Liver (tissue), 8 donors: ENCODE measurements at regions not wholly inside any gene's neighbourhood (a gene's known extent, or its start where the extent isn't known, plus 50 kb on each side); places are given as distances from the start of the nearest gene placed in this dataset.

Experiments used
- DNase-seq: peaks from one replicate; pipeline ENCODE4 v3.0.0-alpha.2; 2017; ENCODE audit warnings: low spot score
- H3K27ac ChIP-seq, 2 donors: one replicate each; pipeline ENCODE4 v1.7.0; 2013; ENCODE audit warnings: inconsistent platforms in 2 of 2, low read length in 2 of 2, control low read depth in 1 of 2, low read depth in 1 of 2, mild to moderate bottlenecking in 1 of 2
- H3K27me3 ChIP-seq, 4 donors: one replicate each; pipeline versions ENCODE4 v1.6.1 to v1.7.0; 2013; ENCODE audit warnings: low read length in 3 of 4, inconsistent platforms in 1 of 4, mild to moderate bottlenecking in 1 of 4, moderate library complexity in 1 of 4; ENCODE audit not compliant: control insufficient read depth in 4 of 4, insufficient read depth in 4 of 4
- H3K36me3 ChIP-seq, 4 donors: one replicate each; pipeline versions ENCODE4 v1.6.1 to v1.7.0; 2013; ENCODE audit warnings: low read length in 3 of 4, mild to moderate bottlenecking in 3 of 4, low read depth in 1 of 4, moderate library complexity in 1 of 4; ENCODE audit not compliant: control insufficient read depth in 4 of 4, insufficient read depth in 3 of 4
- H3K4me1 ChIP-seq, 4 donors: one replicate each; pipeline versions ENCODE4 v1.6.1 to v1.7.0; 2013; ENCODE audit warnings: low read length in 3 of 4, mild to moderate bottlenecking in 3 of 4, moderate library complexity in 1 of 4; ENCODE audit not compliant: control insufficient read depth in 4 of 4, insufficient read depth in 4 of 4
- H3K4me3 ChIP-seq, 3 donors: one replicate each; pipeline versions ENCODE4 v1.6.1 to v1.7.0; 2013; ENCODE audit warnings: low read length in 3 of 3, control low read depth in 1 of 3, low read depth in 1 of 3, mild to moderate bottlenecking in 1 of 3
- H3K9ac ChIP-seq, 2 donors: one replicate each; pipeline ENCODE4 v1.7.0; 2013; ENCODE audit warnings: low read length in 2 of 2, mild to moderate bottlenecking in 2 of 2, moderate library complexity in 2 of 2, control low read depth in 1 of 2, low read depth in 1 of 2
- H3K9me3 ChIP-seq, 4 donors: one replicate each; pipeline versions ENCODE4 v1.6.1 to v1.7.0; 2013; ENCODE audit warnings: low read length in 3 of 4; ENCODE audit not compliant: control insufficient read depth in 4 of 4
- ATF3 ChIP-seq: IDR thresholded peaks from 2 replicates; pipeline ENCODE4 v1.6.1; 2016; ENCODE audit warnings: antibody characterized with exemption
- CTCF ChIP-seq: fragments of 150-350 bp; IDR thresholded peaks from 2 replicates; pipeline ENCODE4 v1.5.1; 2017; ENCODE audit warnings: improper control_type of control experiment, low read depth, low read length; ENCODE audit not compliant: missing input control
- EGR1 ChIP-seq, 2 donors: IDR thresholded peaks; 2 replicates each; pipeline ENCODE4 v1.6.1; 2016 to 2018; ENCODE audit warnings: antibody characterized with exemption in 2 of 2, low read depth in 2 of 2
- FOXA2 ChIP-seq: IDR thresholded peaks from 2 replicates; pipeline ENCODE4 v1.6.1; 2016; ENCODE audit warnings: antibody characterized with exemption
- HNF4A ChIP-seq, 2 donors: conservative IDR thresholded peaks; 2 replicates each; pipeline ENCODE4 v1.6.1; 2016; ENCODE audit warnings: antibody characterized with exemption in 2 of 2, mild to moderate bottlenecking in 2 of 2
- HNF4G ChIP-seq: IDR thresholded peaks from 2 replicates; pipeline ENCODE4 v1.6.1; 2016; ENCODE audit warnings: antibody characterized with exemption
- JUND ChIP-seq, 2 donors: IDR thresholded peaks; 2 replicates each; pipeline ENCODE4 v1.6.1; 2016; ENCODE audit warnings: antibody characterized with exemption in 2 of 2
- MAX ChIP-seq: IDR thresholded peaks from 2 replicates; pipeline ENCODE4 v1.6.1; 2016; ENCODE audit warnings: antibody characterized with exemption
- NR2F2 ChIP-seq: IDR thresholded peaks from 2 replicates; pipeline ENCODE4 v1.6.1; 2016; ENCODE audit warnings: antibody characterized with exemption
- RAD21 ChIP-seq, 2 donors: IDR thresholded peaks; 2 replicates each; pipeline ENCODE4 v1.6.1; 2016; ENCODE audit warnings: antibody characterized with exemption in 2 of 2, mild to moderate bottlenecking in 2 of 2
- REST ChIP-seq: IDR thresholded peaks from 2 replicates; pipeline ENCODE4 v1.6.1; 2016; ENCODE audit warnings: antibody characterized with exemption, mild to moderate bottlenecking
- RXRA ChIP-seq, 2 donors: IDR thresholded peaks; 2 replicates each; pipeline ENCODE4 v1.6.1; 2017 to 2018; ENCODE audit warnings: antibody characterized with exemption in 2 of 2, mild to moderate bottlenecking in 1 of 2
- SP1 ChIP-seq: IDR thresholded peaks from 2 replicates; pipeline ENCODE4 v1.6.1; 2018; ENCODE audit warnings: antibody characterized with exemption, mild to moderate bottlenecking
- TAF1 ChIP-seq: conservative IDR thresholded peaks from 2 replicates; pipeline ENCODE4 v1.6.1; 2016; ENCODE audit warnings: antibody characterized with exemption, mild to moderate bottlenecking
- YY1 ChIP-seq: IDR thresholded peaks from 2 replicates; pipeline ENCODE4 v1.6.1; 2016; ENCODE audit warnings: antibody characterized with exemption, mild to moderate bottlenecking
- ZBTB33 ChIP-seq: IDR thresholded peaks from 2 replicates; pipeline ENCODE4 v1.6.1; 2016; ENCODE audit warnings: antibody characterized with exemption
- WGBS: extraction: QIAGEN DNeasy Blood & Tissue Kit; methylation state at CpG from one replicate; pipeline ENCODE4 v1.1.7; 2013; 5-methylcytosine and 5-hydroxymethylcytosine counted together
- donor health status: healthy.
- donor health status: healthy.
- donor health status: healthy.
- donor health status: healthy.
- donor health status: healthy.

- WGBS, result 70% methylated on average over 4 of the region's 4 CpGs
- Histone ChIP-seq H3K9ac (no peak overlapping the region), H3K4me3 (no peak overlapping the region), H3K9me3 (peaks cover 0 to 4% (median 0%) of the 10 kb centered on the region in 4 donors), H3K36me3 (no peaks in the 10 kb centered on the region), H3K4me1 (no peaks in the 10 kb centered on the region), H3K27ac (no peak overlapping the region), H3K27me3 (no peaks in the 10 kb centered on the region)
- no peak for TF ChIP-seq HNF4G
- TF ChIP-seq MAX, result no peak
- TF ChIP-seq RXRA (IDR thresholded peaks at IDR 0.05), result no peak
- TF ChIP-seq HNF4A (conservative IDR thresholded peaks at IDR 0.05), result no peak
- no peak for TF ChIP-seq ATF3
- TF ChIP-seq REST, result no peak
- no peak for TF ChIP-seq CTCF
- no peak for TF ChIP-seq SP1
- TF ChIP-seq EGR1 (IDR thresholded peaks at IDR 0.05; ENCODE audit: low read depth in 2 of 2), result no peak
- TF ChIP-seq YY1, result no peak
- TF ChIP-seq TAF1, result no peak
- TF ChIP-seq ZBTB33, result no peak
- TF ChIP-seq NR2F2, result no peak
- TF ChIP-seq JUND (IDR thresholded peaks at IDR 0.05), result no peak
- TF ChIP-seq FOXA2, result no peak
- TF ChIP-seq RAD21 (IDR thresholded peaks at IDR 0.05), result no peak
- no peak for DNase-seq
Measured at GRCh38 chr4:151866592-151866918, 105.7 kb upstream of the GATB start.
